OCI-M2 (cell line): ENCODE measurements at regions not wholly inside any gene's neighbourhood (a gene's known extent, or its start where the extent isn't known, plus 50 kb on each side); places are given as distances from the start of the nearest gene placed in this dataset.

Experiments
- DNase-seq: peaks from one replicate; lab custom pipeline; 2025; ENCODE audit not compliant: unreplicated experiment; lab: John Stamatoyannopoulos, UW

DNA sequence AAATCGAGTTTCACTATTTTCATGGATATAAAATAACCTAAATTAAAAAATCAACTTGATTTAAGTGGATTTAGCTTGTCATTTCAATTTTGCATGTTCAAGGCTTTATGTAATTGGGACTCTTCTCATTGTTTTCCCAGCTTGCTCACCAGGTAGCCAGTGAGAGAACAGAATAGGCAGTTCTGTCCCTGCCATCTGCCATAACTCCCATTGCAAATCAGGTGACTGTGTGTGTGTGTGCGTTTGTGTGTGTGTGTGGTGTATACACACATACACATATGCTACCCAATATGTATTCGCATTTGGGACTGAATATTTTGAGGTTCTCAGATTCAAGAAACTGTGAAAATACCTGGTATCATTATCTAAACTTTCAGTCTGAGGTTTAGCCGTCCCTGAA, 1069.8 kb downstream of the IGSF11 start:
- no peak for DNase-seq

DNA sequence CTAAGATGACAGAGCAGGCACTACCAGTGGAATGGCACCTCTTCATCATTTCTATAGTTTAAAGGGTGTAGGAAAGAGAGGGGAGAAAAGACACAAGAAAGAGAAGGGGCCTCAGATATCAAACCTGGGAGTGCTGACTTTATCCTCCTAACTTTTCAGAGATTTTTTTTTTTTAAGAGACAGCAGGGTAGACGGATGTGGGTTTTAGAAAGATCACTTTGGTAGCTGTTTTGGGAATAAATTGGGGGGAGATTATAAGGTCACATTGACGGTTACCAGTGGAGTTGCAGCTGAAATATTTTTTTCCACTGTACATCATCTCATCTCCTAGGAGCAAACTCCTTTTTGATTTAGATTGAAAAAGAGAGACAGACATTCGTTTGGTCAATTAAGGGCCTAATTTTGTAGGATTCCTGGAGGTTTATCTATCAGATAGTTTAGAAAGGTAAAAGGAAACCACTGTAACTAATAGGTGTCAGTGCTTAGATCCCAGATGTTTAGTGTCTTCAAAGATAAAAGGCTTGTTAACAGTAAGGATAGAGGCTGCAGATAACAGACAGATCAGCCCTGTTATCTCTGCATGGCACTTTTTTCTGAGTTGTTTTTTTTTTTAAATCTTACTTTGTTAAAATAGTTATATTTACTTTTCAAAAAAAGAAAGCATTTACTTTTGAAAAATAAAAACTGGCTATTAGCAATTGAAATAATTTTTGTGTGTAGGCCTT, 1057.0 kb downstream of the IGSF11 start:
- no peak for DNase-seq

DNA sequence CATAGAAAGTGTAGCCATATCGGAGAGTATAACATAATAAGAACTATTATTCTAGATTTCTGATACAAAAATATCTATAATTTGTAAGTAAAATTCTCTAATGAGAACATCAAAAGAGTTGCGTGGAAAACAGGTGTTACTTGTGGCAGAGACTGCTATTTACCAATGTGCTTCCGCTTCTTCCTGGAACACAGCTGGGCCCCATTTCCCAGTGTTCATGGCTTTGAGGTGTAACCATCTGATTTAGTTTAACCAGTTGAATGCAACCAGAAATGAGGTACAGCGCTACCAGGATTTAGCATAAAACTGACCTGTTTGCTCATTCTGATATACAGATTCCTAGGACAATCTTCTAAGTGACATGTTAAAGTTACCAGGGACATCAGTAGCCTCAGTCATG, 1055.2 kb downstream of the IGSF11 start:
- no peak for DNase-seq

DNA sequence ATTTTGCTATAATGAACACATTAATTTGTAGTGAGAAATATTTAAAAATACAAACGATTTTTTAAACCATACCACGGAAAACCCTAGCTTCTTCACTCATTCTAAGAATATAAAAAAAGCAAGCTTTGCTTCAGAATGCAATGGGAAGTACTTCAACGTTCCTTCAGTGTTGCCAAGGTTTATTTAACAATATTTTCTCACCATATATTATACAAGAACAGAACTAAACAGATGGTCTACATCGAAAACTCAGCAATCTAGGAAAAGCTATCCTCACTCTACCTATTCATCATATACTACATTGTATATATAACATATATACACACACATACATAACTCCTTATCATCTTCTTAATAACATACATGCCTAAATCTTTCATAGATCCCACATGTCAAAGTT, 1047.4 kb downstream of the IGSF11 start:
- DNase-seq = no peak

DNA sequence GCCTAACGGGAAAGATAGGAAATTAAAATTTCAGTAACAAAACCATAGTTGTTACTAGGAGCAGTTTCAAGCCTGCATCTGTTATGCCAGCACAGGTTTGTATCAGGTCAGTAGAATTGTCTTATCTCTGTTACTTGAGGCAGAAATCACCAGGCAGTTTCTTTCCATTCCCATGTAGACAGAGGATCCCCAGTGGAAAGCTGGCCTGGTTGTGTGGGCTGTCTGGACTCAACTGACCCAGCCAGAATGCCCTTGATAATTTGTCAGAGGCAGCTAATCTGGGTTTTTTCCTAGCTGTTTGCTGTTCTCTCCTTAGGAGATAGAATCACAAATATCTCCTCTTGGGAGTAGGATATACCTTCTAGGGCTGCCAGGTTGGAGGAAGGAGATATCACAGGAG, 1044.7 kb downstream of the IGSF11 start:
- DNase-seq = no peak

DNA sequence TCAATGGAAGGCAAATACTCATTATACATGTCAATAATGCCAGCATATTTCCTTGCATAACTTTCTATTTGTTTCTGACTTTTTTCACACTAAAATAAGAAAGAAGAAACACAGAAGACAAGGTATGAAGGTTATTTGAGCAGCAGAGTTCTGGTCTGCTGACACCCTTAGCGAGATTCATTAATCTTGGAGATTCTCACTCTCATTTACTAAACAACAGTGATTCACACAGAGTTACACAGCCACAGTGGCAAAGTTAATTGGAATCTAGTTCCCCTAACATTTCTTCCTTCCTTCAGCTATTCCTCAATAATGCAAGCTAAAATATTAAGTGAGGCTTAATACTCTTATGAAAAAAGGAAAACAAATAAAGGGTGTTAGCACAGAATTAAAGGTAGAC, 1044.0 kb downstream of the IGSF11 start:
- DNase-seq = no peak

DNA sequence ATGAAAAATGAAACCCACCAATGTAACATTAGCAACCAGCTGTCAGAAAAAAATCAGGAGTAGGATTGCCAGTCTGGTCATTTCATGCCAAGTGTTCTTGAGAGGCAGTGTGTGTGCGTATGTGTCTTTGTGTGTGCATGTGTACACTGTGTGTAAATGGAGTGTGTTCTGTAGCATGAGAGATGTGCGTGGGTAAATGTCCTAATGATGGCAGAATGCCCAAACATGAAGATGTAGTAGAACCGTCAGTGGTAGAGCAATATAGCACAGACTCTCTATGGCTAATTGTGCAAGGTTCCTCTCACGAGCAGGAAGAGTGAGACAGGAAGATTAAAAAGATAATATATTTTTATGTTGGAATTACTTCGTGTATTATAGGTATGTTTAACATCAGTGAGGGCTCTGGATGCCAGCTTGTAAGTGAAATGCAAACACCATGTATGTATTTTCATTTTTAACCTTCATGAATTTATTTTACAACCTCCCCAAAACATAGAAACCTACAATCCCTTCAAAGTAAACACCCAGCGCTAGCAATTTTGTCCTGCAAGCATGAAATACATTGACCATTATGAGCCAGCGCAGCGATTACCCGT, 1038.7 kb downstream of the IGSF11 start:
- DNase-seq = no peak

DNA sequence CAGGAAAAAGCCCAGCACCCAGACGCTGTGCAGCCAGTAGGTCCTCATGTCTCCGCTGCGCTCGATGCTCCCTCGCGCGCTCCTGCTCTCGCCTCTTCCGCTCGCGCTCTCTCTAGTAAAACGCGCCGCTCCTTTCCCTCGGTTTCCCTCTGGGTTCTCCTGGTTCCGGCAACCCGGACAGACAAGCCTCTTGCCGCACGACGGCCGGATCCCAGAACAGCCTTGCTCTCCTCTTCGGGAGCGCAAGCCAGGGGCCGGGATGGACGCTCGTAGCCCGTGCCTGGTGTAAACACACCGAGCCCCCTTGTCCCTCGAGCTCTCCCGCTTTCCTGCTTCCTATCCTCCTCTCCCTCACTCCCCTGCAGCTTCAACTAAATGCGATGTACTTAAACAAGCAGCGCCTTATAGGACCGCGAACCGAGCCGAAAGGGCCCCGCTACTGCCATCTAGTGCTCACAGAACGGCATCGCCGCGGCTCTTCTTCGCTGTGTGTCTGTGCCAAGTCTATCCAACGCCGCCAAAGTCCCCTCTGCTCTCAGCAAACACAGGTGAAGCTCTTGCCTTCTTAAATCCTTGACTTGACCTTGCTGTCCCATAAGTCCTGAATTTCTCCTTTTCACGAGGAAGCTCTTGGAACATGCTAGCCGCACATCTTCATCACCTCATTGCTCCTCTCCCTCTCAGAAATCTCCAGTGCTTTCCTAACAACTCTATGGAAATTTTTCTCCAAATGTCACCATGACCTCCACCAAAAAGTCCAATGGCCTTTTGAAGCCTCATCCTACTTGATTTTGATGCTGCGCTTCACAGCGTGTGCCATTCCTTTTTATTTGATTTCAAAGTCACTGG, 1037.2 kb downstream of the IGSF11 start:
- no peak for DNase-seq

DNA sequence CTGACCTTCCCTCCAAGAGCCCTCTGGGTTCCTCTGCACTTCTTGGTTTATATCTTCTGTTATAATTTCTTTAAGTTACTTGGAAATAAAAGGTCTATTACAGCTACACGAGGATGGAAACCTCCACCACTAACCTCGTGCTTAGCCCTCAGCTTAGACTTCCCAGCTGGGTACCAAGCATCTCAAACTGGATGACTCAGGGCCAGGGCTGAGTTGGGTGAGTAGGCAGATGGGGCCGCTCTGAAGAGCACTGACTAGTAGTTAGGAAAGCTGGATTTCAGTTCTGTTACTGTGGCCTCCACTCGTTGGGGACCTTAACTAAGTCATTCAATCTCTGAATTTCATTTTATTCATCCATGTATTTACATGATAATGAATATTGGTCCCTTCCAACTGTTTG, 1036.6 kb downstream of the IGSF11 start:
- no peak for DNase-seq

DNA sequence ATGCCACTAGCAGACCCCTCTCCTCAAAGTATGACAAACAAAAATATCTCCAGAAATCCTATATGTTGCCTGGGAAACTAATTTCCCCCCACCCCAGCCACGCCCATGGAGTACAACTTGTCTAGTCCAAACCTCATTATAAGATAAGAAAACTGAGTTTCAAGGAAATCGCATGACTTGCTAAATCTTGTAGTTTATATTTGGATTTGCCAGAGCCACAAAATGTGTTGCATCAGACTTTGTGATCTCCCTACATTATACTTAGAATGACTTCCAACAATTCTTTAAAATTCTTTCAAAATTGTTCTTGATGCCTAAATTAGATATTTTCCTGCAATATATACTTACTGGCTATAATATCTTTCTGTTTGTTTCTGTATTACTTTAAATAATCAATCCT, 1034.4 kb downstream of the IGSF11 start:
- no peak for DNase-seq

DNA sequence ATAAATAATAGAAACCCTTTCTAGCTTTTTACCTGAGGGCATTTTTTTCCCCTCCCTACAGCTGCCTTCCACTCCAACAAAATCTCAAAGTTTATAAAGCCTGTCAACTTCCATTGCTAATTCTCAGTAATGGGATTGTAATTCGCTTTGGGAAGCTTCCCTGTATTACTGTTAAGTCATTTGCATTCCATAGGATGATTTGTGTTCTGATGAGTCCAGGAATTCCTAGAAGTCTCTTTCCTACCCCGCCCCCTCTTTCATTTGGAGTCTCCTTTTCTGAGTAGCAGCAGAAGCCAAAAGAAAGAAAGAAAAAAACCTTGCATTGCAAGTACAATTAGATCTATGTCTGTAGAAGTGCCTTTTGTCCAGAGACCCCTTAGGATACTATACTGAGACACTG, 1033.3 kb downstream of the IGSF11 start:
- DNase-seq = no peak

DNA sequence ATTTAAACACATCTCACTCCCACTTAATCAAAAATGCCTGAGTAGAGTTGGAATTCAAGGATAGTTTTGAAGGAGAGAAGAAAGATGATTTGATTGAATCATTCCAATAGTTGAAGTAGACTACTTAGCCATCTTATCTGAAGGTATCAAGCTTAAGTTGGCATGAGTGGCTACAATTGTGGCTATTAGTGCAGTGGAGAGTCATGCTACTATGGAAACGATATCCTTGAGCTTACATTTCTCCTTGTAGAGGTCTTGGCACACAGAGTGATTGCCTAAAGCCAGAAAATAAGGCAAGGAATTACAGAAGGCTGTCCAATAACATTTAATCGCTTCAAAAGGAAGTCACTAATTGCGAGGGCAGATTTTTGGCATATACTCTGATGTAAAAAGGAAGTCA, 1022.7 kb downstream of the IGSF11 start:
- DNase-seq = no peak

DNA sequence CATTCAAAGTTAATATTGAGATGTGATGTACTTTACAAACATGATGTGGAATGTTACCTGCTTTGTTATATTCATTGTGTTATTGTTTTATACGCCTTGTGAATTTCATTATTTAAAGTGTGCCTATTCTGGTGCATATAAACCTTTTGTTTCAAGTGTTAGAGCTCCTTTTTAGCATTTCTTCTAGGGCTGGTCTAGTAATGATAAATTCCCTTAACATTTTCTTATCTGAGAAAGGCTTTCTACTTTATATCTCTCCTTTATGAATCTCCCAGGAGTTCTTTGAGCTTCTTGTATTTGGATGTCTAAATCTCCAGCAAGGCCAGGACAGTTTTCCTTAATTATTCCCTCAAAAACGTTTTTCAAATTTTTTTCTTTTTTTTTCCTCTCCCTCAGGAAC, 1005.6 kb downstream of the IGSF11 start:
- DNase-seq = no peak

DNA sequence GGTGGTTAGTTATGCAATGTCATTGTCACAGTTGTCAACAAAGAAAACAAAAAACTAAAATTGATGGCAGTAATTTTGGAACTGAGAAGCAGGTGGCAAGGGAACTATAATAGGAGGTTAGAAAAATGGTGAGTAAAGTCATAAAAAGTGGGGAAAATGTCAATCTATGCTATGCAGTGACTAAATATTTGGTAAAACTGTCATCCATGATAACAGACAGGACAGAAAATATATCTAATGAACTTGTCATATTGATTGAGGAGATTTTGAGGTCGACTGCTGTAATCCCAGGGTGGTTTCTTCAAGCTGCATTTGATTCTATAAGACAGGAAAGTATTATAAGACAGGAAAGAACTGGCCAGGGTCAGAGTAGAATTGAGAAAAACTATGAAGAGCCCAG, 998.4 kb downstream of the IGSF11 start:
- no peak for DNase-seq

DNA sequence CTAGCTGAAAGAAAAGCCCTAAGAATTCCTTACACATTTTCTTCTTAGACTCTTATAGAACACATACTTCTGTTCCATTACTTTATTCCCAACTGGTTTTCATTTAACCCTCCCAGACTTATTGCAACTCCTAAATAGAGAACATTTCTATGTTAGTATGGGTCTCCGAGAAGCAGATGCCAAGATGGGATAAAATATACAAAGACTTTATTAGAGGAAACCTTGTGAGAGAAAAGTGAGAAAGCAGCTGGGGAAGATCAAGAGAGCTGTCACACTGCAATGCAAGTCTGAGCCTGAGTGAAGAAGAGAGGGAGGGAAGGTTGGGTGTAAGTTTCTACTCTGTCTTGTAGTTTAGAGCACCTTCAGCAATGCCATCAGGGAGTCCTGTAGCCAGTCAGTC, 979.3 kb downstream of the IGSF11 start:
- no peak for DNase-seq

DNA sequence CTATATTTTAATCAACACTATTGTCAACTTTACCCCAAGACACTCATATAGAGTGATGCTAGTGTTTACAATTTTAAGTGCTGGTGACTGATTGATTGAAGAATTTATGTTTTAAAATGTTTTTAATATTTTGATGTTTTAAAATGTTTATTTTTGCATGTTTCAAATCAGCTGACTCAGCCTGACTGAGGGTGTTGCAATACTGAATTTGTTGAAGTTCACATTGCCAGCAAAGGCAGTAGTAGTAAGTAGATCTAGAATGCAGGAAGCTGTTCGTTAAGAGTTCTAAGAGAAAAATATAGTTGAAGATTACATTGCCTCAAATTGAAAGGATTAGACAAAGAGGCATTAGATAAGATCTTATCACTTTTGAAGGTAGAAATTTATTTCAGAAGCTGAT, 977.6 kb downstream of the IGSF11 start:
- DNase-seq = no peak

DNA sequence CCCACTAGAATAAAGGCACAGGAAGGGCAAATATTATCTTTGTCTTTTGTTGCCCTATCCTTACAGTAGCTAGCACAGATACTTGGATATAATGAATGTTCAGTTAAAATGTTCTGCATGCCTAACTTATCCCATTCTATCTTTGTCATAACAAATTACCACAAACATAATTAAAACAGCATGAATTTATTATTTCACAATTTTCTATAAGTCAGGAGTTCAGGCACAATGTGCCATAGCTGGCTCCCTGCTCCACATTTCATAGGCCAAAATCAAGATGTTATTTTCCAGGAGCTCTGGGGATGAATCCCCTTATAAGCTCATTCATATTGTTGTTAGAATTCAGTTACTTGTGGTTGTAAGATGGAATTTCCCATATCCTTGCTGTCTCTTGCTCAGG, 975.5 kb downstream of the IGSF11 start:
- DNase-seq = no peak

DNA sequence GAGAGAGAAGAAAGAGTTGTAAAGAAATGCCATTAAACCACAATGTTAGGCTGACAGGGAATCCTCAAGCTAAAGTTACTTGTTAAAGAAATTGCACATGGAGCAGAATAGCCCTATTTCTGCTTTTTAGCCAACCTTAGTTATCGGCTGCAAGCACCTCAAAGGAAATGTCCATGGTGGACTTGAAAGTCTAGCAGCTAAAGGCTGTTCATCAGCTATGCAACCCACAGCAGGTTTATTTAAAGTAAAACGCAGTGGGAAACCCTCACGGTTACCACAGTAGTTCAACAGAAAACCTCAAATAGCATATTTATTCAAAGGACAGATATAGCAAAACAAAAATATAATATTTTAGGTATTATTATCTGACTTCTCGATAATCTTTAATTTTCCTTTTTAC, 967.2 kb downstream of the IGSF11 start:
- no peak for DNase-seq

DNA sequence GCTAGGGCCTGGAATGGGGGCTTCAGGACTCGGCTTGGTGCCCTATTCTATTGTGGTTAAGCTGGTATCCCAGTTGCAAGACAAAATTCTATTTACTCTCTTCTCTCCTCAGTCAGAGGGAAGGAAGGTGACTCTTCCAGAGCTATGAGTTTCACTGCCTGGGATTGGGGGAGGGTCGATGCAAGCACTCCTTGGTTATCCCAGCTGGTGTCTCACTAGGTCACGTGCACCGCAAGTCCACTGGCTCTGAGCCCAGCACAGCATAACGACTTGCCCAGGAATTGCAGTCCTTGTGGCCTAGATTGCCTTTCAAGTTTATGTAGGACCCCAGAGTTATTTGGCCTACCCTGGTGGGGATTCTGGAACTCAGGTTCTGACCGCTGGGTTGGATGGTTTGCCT, 958.8 kb downstream of the IGSF11 start:
- DNase-seq = no peak

DNA sequence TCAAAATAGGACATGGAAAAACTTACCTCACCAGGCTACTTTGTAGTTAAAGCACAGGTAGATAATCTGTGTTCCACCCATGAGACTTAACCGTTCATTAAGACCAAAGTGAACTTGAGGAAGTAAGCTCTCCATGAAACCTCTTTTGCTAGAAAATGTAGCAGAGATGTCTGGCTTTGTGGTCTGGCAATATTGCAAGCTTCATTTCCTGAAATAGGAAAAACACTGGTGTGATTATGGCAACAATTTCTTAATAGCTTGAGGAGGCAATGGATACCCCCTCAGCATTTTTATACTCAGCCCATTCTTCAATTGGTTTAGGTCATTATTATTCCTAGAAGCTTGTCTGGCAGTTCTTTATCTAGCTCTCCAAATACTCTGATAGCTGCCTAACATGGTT, 957.3 kb downstream of the IGSF11 start:
- DNase-seq = no peak

DNA sequence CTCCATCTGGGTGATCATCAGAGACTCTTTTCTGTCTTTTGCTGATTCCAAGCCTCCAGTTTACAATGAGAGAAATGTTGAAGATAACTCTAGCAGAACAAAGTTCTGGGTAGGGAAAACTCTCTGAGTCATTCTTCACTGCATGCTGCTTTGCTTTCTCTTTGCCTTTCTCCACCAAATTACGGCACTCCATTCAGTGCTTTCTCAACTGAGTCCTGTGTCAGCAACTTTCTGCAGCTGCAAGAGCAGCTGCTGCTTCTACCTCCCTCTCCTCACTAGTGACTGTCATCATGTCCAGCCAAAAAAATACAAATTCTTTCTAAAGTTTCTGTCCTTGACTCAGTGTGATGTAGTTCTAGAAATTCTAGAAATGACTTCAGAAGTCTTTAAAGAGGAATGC, 953.8 kb downstream of the IGSF11 start:
- DNase-seq = no peak

DNA sequence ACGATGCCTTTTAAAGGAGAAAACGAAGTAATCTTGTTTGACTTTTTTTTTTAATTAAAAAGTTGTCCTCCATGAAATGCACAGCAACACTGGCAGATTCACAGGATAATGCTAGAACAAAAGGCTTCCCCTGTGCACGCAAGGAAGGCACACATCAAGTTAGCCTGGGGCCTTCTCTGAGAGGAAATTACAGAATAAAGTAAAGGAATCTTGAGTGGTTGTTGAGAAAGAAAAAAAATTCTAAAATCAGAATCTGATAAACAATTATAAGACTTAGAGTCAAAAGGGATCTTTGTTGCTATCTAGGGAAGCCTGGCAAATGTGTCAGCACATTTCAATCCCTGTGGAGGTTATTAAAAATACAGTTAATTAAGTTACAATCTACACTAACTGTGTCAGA, 946.0 kb downstream of the IGSF11 start:
- no peak for DNase-seq
